ENCODE measurements at regions not wholly inside any gene's neighbourhood (a gene's known extent, or its start where the extent isn't known, plus 50 kb on each side); places are given as distances from the start of the nearest gene placed in this dataset.

DNA sequence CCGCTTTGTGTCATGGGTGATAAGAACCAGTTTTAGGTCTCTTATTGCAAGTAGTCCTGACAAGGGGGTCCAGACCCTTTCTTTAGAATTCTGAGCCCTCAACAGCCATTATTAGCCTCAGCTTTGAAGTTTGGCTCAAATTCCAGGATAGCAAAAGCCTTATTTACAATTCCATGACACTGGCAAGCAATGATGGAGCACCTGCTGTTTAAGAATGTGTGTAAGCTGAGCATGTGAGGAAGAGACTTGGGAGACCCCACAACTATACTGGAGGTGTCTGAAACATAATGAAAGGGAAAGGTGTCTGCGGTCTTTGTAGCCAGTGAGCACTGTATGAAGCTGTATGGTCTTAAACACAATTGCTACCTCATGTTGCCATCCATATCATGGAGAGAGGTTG lies 119.8 kb downstream of the TBX5 start:
- TF ChIP-seq CTCF (IDR thresholded peaks at IDR 0.05): no peak
- TF ChIP-seq POLR2A (IDR thresholded peaks at IDR 0.05): no peak

All from lower leg skin (tissue), 3 donors.